ENCODE measurements at regions not wholly inside any gene's neighbourhood (a gene's known extent, or its start where the extent isn't known, plus 50 kb on each side); places are given as distances from the start of the nearest gene placed in this dataset.

DNA sequence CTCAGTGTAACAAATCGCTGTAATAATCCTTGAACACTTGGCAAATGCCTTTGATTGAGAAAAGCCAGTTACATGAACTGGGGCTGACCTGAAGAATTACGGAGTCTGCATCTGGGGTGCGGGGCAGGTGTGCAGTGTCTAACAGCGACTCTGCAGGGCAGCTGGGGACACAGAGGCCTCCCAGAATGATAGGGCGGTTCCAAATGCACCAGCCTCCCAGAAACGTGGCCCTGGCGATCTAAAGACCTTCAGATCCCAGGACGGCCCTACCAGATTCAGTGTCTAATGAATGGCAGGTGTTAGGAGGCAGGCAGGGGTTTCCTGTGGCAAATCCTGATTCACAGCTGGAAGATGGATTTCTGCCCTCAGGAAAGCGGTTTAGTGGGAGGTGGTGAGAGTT is 100.5 kb upstream of the RGMA start:
- Histone ChIP-seq H3K79me1 (ENCODE audit: low read depth, low read length) (no peaks in the 10 kb centered on the region), H3K4me1 (replicated peaks in 1 of 4; ENCODE audit: control insufficient read depth in 3 of 4, insufficient read depth in 4 of 4, low read length in 3 of 4) (peaks cover 0 to 14% (median 7%) of the 10 kb centered on the region in 4 experiments; a peak in 5 of 7 replicates), H2AK5ac (ENCODE audit: low read depth, low read length) (no peak overlapping the region), H3K4ac (replicated peaks; ENCODE audit: insufficient read length, low read depth, low read length) (no peak overlapping the region), H3K23me2 (ENCODE audit: low read depth, low read length) (no peaks in the 10 kb centered on the region; the same call in 1 of the 2 replicates), H2BK12ac (ENCODE audit: low read depth, low read length) (no peak overlapping the region), H4K5ac (ENCODE audit: insufficient read length, low read depth, low read length) (no peak overlapping the region), H2BK120ac (replicated peaks; ENCODE audit: low read depth, low read length) (no peak overlapping the region), H2BK5ac (ENCODE audit: low read depth, low read length) (no peak overlapping the region), H2AFZ (ENCODE audit: low read length) (no peak overlapping the region), H3K56ac (replicated peaks; ENCODE audit: insufficient read length, low read depth, low read length) (no peak overlapping the region), H4K8ac (ENCODE audit: extremely low read depth, insufficient read depth, low read length) (no peak overlapping the region), H3K23ac (ENCODE audit: insufficient read length) (no peak overlapping the region), H4K91ac (replicated peaks; ENCODE audit: insufficient read length, low read length) (no peak overlapping the region), H3K9me3 (ENCODE audit: insufficient read depth in 2 of 2, low read depth in 1 of 2, low read length in 1 of 2) (no peaks in the 10 kb centered on the region), H3K36me3 (ENCODE audit: control insufficient read depth in 2 of 4, insufficient read depth in 4 of 4, low read length in 3 of 4) (no peaks in the 10 kb centered on the region), H2BK20ac (ENCODE audit: low read length) (peak overlapping the region; percentile 40; the same call in 1 of the 2 replicates), H3K4me3 (ENCODE audit: extremely low read depth in 1 of 4, insufficient read depth in 2 of 4, low read depth in 3 of 4, low read length in 4 of 4) (peak overlapping the region in 1 of 4 experiments; percentile 37; a peak in 2 of 8 replicates), H3K18ac (ENCODE audit: extremely low read depth, low read length) (no peak overlapping the region; the same call in 1 of the 2 replicates), H3K27ac (ENCODE audit: low read depth, low read length) (no peak overlapping the region), H3K14ac (ENCODE audit: insufficient read length) (no peak overlapping the region), H3K9ac (replicated peaks in 1 of 4; ENCODE audit: extremely low read depth in 1 of 4, low read depth in 3 of 4, low read length in 3 of 4) (no peak overlapping the region), H2BK15ac (ENCODE audit: low read length) (no peak overlapping the region), H3K4me2 (ENCODE audit: insufficient read depth in 1 of 2, low read depth in 2 of 2, low read length in 2 of 2) (peak overlapping the region; percentile 4 to 34; a peak in 3 of 4 replicates), H4K20me1 (replicated peaks in 1 of 2; ENCODE audit: control insufficient read depth in 1 of 2, insufficient read depth in 2 of 2, low read length in 2 of 2) (no peaks in the 10 kb centered on the region), H3K27me3 (replicated peaks in 1 of 4; ENCODE audit: control insufficient read depth in 3 of 4, extremely low read depth in 1 of 4, insufficient read depth in 3 of 4, low read length in 3 of 4) (0 out of 7 replicates have a peak, but pooled peaks cover 0 to 2% (median 0%) of the 10 kb centered on the region in 4 experiments), H3K79me2 (ENCODE audit: control insufficient read depth in 1 of 2, insufficient read depth in 2 of 2, low read length in 2 of 2) (no peaks in the 10 kb centered on the region)
- CTCF ChIA-PET (ENCODE audit: partially characterized antibody), result interaction anchor here (0.9 kb wide), 1 partner anchor 140 kb away, joined by 4 read pairs; no protein-coding TSS in a partner anchor
- POLR2A ChIA-PET (ENCODE audit: partially characterized antibody), result no interaction called here
- TF ChIP-seq NANOG (IDR thresholded peaks at IDR 0.05; ENCODE audit: insufficient read depth, low read depth, low read length, poor library complexity, severe bottlenecking), result no peak
- FAIRE-seq (peak; percentile 66), DNase-seq (ENCODE audit: low read depth in 1 of 2, low spot score in 2 of 2) (no peak)
- 22% methylated on average over 9 of the region's 9 CpGs; no CpG with 5 or more reads in 1 of the 2 experiments for WGBS, 2 experiments (ENCODE audit: extremely low coverage in 1 of 2, insufficient coverage in 1 of 2, insufficient read length in 1 of 2, insufficient replicate concordance in 2 of 2, low coverage in 1 of 2, low lambda C conversion rate in 2 of 2, missing lambda C conversion rate in 1 of 2)

All from H1 (cell line).